Activated CD4-positive, alpha-beta T cell treated with anti-CD3 and anti-CD28 coated beads, Interleukin-2, amount 50 U/mL, for 16 hours (primary cell): ENCODE measurements at regions not wholly inside any gene's neighbourhood (a gene's known extent, or its start where the extent isn't known, plus 50 kb on each side); places are given as distances from the start of the nearest gene placed in this dataset.
"Not testable (repeated sequence)": the region's sequence is repeated elsewhere in the genome, so short reads cannot be mapped to it uniquely, and the experiment has no call there.

Experiments used
- DNase-seq: peaks from one replicate; pipeline ENCODE4 v3.0.0-alpha.2; 2020

DNA sequence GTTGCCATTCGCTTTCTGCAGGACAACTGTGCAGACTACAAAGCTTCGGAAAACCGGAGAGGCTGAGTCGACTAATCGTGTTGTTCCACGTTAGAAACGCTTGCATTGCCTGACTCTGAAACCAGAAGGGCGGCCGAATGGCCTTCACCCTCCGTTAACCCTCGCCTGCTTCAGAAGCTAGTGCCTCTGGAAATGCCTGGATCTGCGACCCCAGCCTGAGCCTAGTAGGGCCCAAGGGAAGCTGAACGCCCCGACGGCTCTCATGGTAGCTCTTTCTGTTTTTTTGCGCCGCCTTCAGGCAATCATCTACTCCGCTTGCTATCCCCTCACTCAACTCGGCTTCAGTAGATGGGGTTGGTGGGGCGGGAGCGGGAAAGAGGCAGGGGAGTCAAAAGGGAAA, 117.3 kb downstream of the PPIAL4A start:
- DNase-seq = not testable (repeated sequence)

- not testable (repeated sequence) for DNase-seq
Observed at GRCh38 chr1:121007755-121008154, 118.2 kb downstream of the PPIAL4A start.

- DNase-seq = not testable (repeated sequence)
Observed at GRCh38 chr1:121008512-121009215, 119.1 kb downstream of the PPIAL4A start.

- peak; percentile 69 for DNase-seq
Observed at GRCh38 chr1:121009216-121010057, 119.9 kb downstream of the PPIAL4A start.

DNA sequence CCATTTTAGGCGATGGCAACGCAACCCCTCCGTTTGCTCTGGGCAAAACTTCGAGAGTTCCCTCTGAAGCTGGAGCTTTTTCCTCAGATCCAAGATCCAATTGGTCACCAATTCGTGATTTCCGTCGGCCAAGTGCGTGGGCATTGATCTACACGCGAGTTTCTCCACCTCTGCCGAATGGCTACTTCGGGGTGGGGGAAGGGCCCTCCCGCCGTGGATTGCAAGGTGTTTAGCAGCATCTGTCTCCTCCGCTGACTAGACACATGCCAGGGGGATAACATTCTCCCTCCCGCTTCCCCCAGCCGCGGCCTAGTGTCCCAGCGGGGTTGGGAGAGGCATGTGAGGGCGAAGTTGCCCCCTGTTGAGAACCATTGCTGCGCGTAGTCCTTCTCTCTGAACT, 120.6 kb downstream of the PPIAL4A start:
- DNase-seq = not testable (repeated sequence)

- DNase-seq = not testable (repeated sequence)
Observed at GRCh38 chr1:121013181-121013580, 123.6 kb downstream of the PPIAL4A start.

- peak; percentile 85 for DNase-seq
Observed at GRCh38 chr1:121016182-121017028, 126.8 kb downstream of the PPIAL4A start.

- not testable (repeated sequence) for DNase-seq
Observed at GRCh38 chr1:121019715-121020349, 130.3 kb downstream of the PPIAL4A start.

DNA sequence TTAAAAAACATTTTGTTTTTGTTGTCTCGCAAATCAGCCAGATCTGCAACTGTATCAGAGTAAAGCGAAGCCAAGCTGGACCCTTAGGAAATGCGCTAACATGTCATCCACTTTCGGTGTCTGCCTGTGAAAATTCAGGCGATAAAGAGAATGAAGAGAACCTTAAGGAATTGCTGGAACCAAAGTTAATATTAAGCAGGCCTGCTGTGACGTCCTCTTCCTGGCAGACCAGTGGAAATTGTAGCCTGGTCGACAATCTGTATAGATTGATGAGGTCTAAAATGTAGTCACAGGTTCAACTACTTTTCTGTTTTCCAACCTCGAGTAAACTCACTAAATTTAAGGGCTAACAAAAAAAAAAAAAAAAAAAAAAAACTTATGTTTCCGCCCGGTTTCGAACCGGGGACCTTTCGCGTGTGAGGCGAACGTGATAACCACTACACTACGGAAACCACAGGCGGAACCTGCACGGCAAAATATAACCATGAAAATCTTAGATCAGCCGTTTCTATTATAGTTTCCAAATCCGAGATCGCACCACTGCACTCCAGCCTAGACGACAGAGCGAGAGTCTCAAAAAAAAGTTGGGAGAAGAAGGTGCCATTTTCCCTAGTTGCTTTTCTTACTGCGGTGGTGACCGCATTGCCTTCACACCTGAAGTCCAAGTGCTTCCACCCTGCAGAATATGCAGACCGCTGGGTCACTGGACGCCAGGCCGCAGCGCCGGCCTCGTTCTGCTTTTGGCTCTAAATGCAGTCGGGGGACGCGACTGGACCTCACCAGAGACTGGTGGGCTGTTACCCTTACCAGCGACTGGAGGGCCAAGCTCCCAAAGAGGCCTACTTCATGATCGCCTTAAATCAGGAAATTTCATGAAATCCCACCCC, 131.0 kb downstream of the PPIAL4A start:
- DNase-seq = peak; percentile 74

GRCh38 chr1:121021716-121022115, 132.1 kb downstream of the PPIAL4A start:
- not testable (repeated sequence) for DNase-seq

DNA sequence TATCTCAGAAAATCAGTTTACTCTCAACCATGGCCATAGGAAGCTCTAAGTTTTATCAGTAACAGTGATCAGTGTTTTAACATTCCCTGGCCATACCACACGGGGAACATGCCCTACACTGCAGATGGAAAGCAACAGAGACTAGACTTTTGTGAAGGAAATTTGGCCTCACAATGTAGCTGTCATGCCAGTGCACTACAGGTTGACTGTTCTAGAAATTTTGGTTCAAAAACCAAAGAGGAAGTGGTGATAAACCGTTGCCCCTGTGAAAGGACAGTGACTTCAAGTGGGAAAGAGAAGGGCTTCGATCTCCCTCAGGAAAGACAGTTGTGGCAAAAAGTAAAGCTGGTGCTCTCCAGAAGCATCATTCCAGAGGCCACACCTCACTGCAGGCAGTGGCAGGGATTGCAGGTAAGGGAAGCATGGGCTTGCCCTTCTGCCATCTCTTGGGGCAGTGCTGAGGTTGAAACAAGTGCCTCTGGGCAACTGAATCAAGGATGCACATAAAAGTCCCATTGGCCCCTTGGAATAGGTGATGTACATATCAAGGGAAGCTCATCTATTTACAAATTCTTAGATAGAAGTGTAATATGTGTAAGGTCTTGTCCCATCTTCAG, 143.4 kb downstream of the PPIAL4A start:
- not testable (repeated sequence) for DNase-seq

DNA sequence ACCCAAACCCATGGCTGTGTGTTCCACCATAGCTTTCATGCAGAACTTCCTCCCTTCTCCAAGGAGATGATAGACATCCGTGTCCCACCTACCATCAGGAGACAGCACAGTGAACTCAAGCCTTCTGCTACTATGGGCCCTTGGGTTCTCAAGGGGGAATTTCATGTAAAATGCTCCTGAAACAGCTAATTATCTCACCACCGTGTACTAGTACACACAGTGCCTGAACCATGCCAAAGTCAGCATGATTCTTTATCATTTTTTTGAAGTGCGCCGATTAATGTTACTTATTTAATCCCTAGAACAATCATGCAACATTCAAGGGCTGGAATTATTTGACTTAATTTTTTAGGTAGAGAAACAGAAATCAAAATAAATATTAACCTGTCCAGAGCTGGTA, 147.2 kb downstream of the PPIAL4A start:
- not testable (repeated sequence) for DNase-seq

DNA sequence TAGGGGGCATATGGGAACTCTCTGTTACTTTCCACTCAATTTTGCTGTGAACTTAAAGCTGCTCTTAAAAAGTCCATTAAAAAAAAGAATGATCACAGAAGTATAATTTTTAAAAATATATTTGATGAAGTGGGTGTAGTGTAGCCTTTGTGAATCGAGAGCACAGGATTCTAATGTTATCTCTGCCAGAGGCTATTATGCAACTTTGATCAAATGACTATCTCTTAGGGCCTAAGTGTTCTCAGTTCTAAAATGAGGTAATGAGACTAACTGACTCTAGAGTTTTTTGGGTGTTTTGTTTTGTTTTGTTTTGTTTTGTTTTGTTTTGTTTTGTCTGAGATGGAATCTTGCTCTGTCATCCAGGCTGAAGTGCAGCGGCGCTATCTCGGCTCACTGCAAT, 143.2 kb downstream of the FAM72B start:
- not testable (repeated sequence) for DNase-seq

- DNase-seq = not testable (repeated sequence)
Observed at GRCh38 chr1:121041497-121041896, 142.6 kb downstream of the FAM72B start.

DNA sequence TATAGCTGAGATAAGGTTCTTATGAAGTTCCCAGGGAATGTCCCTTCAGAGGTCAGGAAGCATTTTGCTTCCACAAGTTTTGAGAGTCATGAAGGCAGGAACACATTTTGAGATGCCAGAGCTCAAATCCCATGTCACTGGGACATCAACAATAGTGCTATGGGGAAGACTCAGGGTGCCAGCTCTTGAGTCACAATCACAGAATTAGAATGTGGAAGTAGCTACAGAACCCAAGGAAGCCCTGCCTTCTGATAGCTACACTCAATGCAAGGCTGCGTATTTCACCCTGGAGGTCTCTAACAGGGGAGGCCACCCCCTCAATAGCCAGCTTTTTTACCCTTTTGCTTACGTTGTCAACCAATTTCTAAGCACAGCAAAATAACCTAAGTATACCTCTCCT, 141.3 kb downstream of the FAM72B start:
- not testable (repeated sequence) for DNase-seq

- peak; percentile 56 for DNase-seq
Observed at GRCh38 chr1:121048293-121048752, 135.8 kb downstream of the FAM72B start.

- DNase-seq = not testable (repeated sequence)
Observed at GRCh38 chr1:121048769-121049443, 135.2 kb downstream of the FAM72B start.

DNA sequence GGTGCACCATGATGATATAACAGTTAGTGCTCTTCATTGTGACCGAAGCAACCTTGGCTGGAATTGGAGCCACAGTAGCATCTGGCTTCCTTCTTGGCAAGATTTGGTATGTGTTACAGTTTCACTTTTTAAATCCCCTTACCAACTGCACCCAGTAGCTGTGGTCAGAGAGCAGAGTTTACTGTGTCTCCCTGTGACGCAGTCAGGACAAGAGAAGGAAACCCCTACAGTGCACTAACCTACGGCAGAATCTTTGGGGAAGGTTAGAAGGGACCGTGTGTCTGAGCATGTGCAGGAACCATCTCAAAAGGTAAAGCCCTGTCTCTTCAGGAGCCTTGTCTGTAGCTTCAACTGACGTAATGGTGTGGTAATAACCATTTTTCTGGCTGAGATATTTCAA, 134.0 kb downstream of the FAM72B start:
- DNase-seq = not testable (repeated sequence)

GRCh38 chr1:121051161-121051790, 132.9 kb downstream of the FAM72B start:
- DNase-seq = not testable (repeated sequence)
